ENCODE measurements at regions not wholly inside any gene's neighbourhood (a gene's known extent, or its start where the extent isn't known, plus 50 kb on each side); places are given as distances from the start of the nearest gene placed in this dataset.

- H3K27me3 ChIP-seq (replicated peaks; ENCODE audit: insufficient read depth, low read depth, low read length, poor library complexity) = no peaks in the 10 kb centered on the region
- H3K9me3 ChIP-seq (ENCODE audit: low read depth, low read length, poor library complexity, severe bottlenecking) = no peaks in the 10 kb centered on the region
- H3K4me3 ChIP-seq (ENCODE audit: low read depth, low read length, poor library complexity, severe bottlenecking) = no peak overlapping the region
- BruUV-seq (replicated peaks) = no TSS peak
- intact Hi-C loops (cut with micrococcal nuclease; ENCODE audit: unreplicated experiment) = loop anchor here (10.0 kb wide), 1 partner anchor 546 kb away; no protein-coding TSS in a partner anchor
- no peak overlapping the region for H3K27ac ChIP-seq (ENCODE audit: low read depth, low read length, poor library complexity, severe bottlenecking)
- CTCF ChIA-PET = no interaction called here
- DNase-seq (ENCODE audit: low spot score) = no peak
- TF ChIP-seq EZH2 (IDR thresholded peaks at IDR 0.05; ENCODE audit: borderline replicate concordance, low read depth, low read length, poor library complexity, severe bottlenecking) (no peak), CTCF (conservative IDR thresholded peaks at IDR 0.05; ENCODE audit: low read depth, low read length) (no peak)
- H3K36me3 ChIP-seq (ENCODE audit: insufficient read depth, low read length, poor library complexity, severe bottlenecking) = no peaks in the 10 kb centered on the region
- H3K4me1 ChIP-seq (ENCODE audit: insufficient read depth, low read length, poor library complexity, severe bottlenecking) = peaks cover 23% of the 10 kb centered on the region
- POLR2A ChIA-PET (ENCODE audit: low non-redundant PET) = no interaction called here
Measured at GRCh38 chr3:72278349-72279067, 493.6 kb upstream of the PROK2 start.

GRCh38 chr3:72277710-72278109 is 492.8 kb upstream of the PROK2 start:
- ChIA-PET CTCF (no interaction called here), POLR2A (ENCODE audit: low non-redundant PET) (no interaction called here)
- Histone ChIP-seq H3K27ac (ENCODE audit: low read depth, low read length, poor library complexity, severe bottlenecking) (no peak overlapping the region), H3K36me3 (ENCODE audit: insufficient read depth, low read length, poor library complexity, severe bottlenecking) (no peaks in the 10 kb centered on the region), H3K4me1 (ENCODE audit: insufficient read depth, low read length, poor library complexity, severe bottlenecking) (peaks cover 26% of the 10 kb centered on the region), H3K9me3 (ENCODE audit: low read depth, low read length, poor library complexity, severe bottlenecking) (no peaks in the 10 kb centered on the region), H3K4me3 (ENCODE audit: low read depth, low read length, poor library complexity, severe bottlenecking) (no peak overlapping the region), H3K27me3 (replicated peaks; ENCODE audit: insufficient read depth, low read depth, low read length, poor library complexity) (no peaks in the 10 kb centered on the region)
- BruUV-seq (replicated peaks) = no TSS peak
- no peak for DNase-seq (ENCODE audit: low spot score)
- intact Hi-C loops (cut with micrococcal nuclease; ENCODE audit: unreplicated experiment) = loop anchor here (10.0 kb wide), 1 partner anchor 547 kb away; no protein-coding TSS in a partner anchor
- no peak for TF ChIP-seq CTCF (conservative IDR thresholded peaks at IDR 0.05; ENCODE audit: low read depth, low read length)
- no peak for TF ChIP-seq EZH2 (IDR thresholded peaks at IDR 0.05; ENCODE audit: borderline replicate concordance, low read depth, low read length, poor library complexity, severe bottlenecking)

DNA sequence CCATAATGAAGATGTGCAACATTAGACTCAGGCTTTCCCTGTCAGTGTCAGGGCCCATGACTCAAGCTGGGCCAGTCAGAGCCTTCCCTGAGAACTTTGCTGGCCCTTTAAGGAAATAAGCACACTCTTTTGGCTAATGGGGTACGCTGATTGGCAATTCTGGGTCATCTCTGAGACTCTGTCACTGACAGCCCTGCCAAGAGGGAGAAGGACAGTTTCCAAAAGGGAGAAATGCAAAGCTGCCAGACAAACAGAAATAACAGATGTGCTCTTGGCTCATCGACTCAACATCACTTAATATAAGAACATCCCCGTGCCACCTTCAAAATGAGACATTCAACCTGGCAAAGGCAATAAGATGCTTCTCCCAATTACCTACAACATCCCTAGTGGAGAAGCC is 491.9 kb upstream of the PROK2 start:
- TF ChIP-seq CTCF (conservative IDR thresholded peaks at IDR 0.05; ENCODE audit: low read depth, low read length) = no peak
- no peak for TF ChIP-seq EZH2 (IDR thresholded peaks at IDR 0.05; ENCODE audit: borderline replicate concordance, low read depth, low read length, poor library complexity, severe bottlenecking)
- intact Hi-C loops (cut with micrococcal nuclease; ENCODE audit: unreplicated experiment) = loop anchor here (10.0 kb wide), 1 partner anchor 548 kb away; no protein-coding TSS in a partner anchor
- no peaks in the 10 kb centered on the region for H3K9me3 ChIP-seq (ENCODE audit: low read depth, low read length, poor library complexity, severe bottlenecking)
- no peak overlapping the region for H3K4me3 ChIP-seq (ENCODE audit: low read depth, low read length, poor library complexity, severe bottlenecking)
- no peaks in the 10 kb centered on the region for H3K27me3 ChIP-seq (replicated peaks; ENCODE audit: insufficient read depth, low read depth, low read length, poor library complexity)
- POLR2A ChIA-PET (ENCODE audit: low non-redundant PET) = no interaction called here
- no peak overlapping the region for H3K27ac ChIP-seq (ENCODE audit: low read depth, low read length, poor library complexity, severe bottlenecking)
- no peaks in the 10 kb centered on the region for H3K36me3 ChIP-seq (ENCODE audit: insufficient read depth, low read length, poor library complexity, severe bottlenecking)
- BruUV-seq (replicated peaks) = no TSS peak
- no peak for DNase-seq (ENCODE audit: low spot score)
- H3K4me1 ChIP-seq (ENCODE audit: insufficient read depth, low read length, poor library complexity, severe bottlenecking) = peaks cover 26% of the 10 kb centered on the region
- CTCF ChIA-PET = no interaction called here
